ENCODE measurements at regions not wholly inside any gene's neighbourhood (a gene's known extent, or its start where the extent isn't known, plus 50 kb on each side); places are given as distances from the start of the nearest gene placed in this dataset.

GRCh38 chr2:118265873-118266455, 177.7 kb downstream of the INSIG2 start:
- DNase-seq, result peak in 1 of 2 experiments; percentile 1

GRCh38 chr2:118264232-118264990, 176.1 kb downstream of the INSIG2 start:
- no peak for DNase-seq

GRCh38 chr2:118257696-118258095, 169.4 kb downstream of the INSIG2 start:
- no peak for DNase-seq

GRCh38 chr2:118255771-118256372, 167.6 kb downstream of the INSIG2 start:
- no peak for DNase-seq

- DNase-seq, result no peak
These were observed 167.0 kb downstream of the INSIG2 start for GRCh38 chr2:118255301-118255700.

- no peak for DNase-seq
These were observed 165.8 kb downstream of the INSIG2 start for GRCh38 chr2:118254116-118254515.

GRCh38 chr2:118251427-118251826, 163.2 kb downstream of the INSIG2 start:
- peak in 1 of 2 experiments; percentile 1 for DNase-seq

- no peak for DNase-seq
These were observed 162.2 kb downstream of the INSIG2 start for GRCh38 chr2:118250463-118250862.

- DNase-seq, result no peak
These were observed 161.7 kb downstream of the INSIG2 start for GRCh38 chr2:118250001-118250400.

- DNase-seq, result no peak
These were observed 161.3 kb downstream of the INSIG2 start for GRCh38 chr2:118249531-118249930.

- no peak for DNase-seq
These were observed 158.5 kb downstream of the INSIG2 start for GRCh38 chr2:118246726-118247125.

- no peak for DNase-seq
These were observed 157.8 kb downstream of the INSIG2 start for GRCh38 chr2:118246079-118246478.

- DNase-seq, result no peak
These were observed 156.4 kb downstream of the INSIG2 start for GRCh38 chr2:118244686-118245085.

GRCh38 chr2:118243031-118243430, 154.8 kb downstream of the INSIG2 start:
- DNase-seq, result no peak

GRCh38 chr2:118242216-118242615, 153.9 kb downstream of the INSIG2 start:
- no peak for DNase-seq

- no peak for DNase-seq
These were observed 152.9 kb downstream of the INSIG2 start for GRCh38 chr2:118241128-118241527.

- no peak for DNase-seq
These were observed 152.0 kb downstream of the INSIG2 start for GRCh38 chr2:118240276-118240675.

GRCh38 chr2:118239284-118239683, 151.0 kb downstream of the INSIG2 start:
- DNase-seq, result no peak

GRCh38 chr2:118237451-118237850, 149.2 kb downstream of the INSIG2 start:
- no peak for DNase-seq

GRCh38 chr2:118232796-118233195, 144.5 kb downstream of the INSIG2 start:
- DNase-seq, result no peak

GRCh38 chr2:118232391-118232790, 144.1 kb downstream of the INSIG2 start:
- DNase-seq, result no peak

GRCh38 chr2:118231759-118232158, 143.5 kb downstream of the INSIG2 start:
- DNase-seq, result no peak

- no peak for DNase-seq
These were observed 139.6 kb downstream of the INSIG2 start for GRCh38 chr2:118227698-118228508.
